ENCODE measurements at regions not wholly inside any gene's neighbourhood (a gene's known extent, or its start where the extent isn't known, plus 50 kb on each side); places are given as distances from the start of the nearest gene placed in this dataset.

- TF ChIP-seq CTCF (IDR thresholded peaks at IDR 0.05): no peak
- no peak for TF ChIP-seq EZH2 (IDR thresholded peaks at IDR 0.05)
Measured at GRCh38 chr11:45717526-45717925, 52.1 kb upstream of the CHST1 start.
